Astrocyte of the hippocampus (primary cell): ENCODE measurements at regions not wholly inside any gene's neighbourhood (a gene's known extent, or its start where the extent isn't known, plus 50 kb on each side); places are given as distances from the start of the nearest gene placed in this dataset.
"Not testable (repeated sequence)": the region's sequence is repeated elsewhere in the genome, so short reads cannot be mapped to it uniquely, and the experiment has no call there.

Experiments used
- DNase-seq: peaks from one replicate; pipeline ENCODE4 v3.0.0; 2011; ENCODE audit warnings: low read depth, low spot score

- DNase-seq = no peak
These were observed 660.8 kb downstream of the TBC1D22A start for GRCh38 chr22:47423266-47423665.

GRCh38 chr22:47422736-47423135, 660.3 kb downstream of the TBC1D22A start:
- no peak for DNase-seq

GRCh38 chr22:47421846-47422245, 659.4 kb downstream of the TBC1D22A start:
- DNase-seq = no peak

GRCh38 chr22:47420211-47420610, 657.8 kb downstream of the TBC1D22A start:
- DNase-seq = no peak

GRCh38 chr22:47419239-47419638, 656.8 kb downstream of the TBC1D22A start:
- DNase-seq = no peak

GRCh38 chr22:47417699-47418098, 655.2 kb downstream of the TBC1D22A start:
- no peak for DNase-seq

- DNase-seq = no peak
These were observed 648.6 kb downstream of the TBC1D22A start for GRCh38 chr22:47411006-47411405.

- DNase-seq = no peak
These were observed 647.3 kb downstream of the TBC1D22A start for GRCh38 chr22:47409539-47410275.

- no peak for DNase-seq
These were observed 646.0 kb downstream of the TBC1D22A start for GRCh38 chr22:47408409-47408808.

GRCh38 chr22:47407461-47408025, 645.1 kb downstream of the TBC1D22A start:
- DNase-seq = no peak

GRCh38 chr22:47406896-47407295, 644.4 kb downstream of the TBC1D22A start:
- DNase-seq = no peak

- DNase-seq = no peak
These were observed 643.9 kb downstream of the TBC1D22A start for GRCh38 chr22:47406180-47406834.

- not testable (repeated sequence) for DNase-seq
These were observed 642.8 kb downstream of the TBC1D22A start for GRCh38 chr22:47405222-47405621.

- DNase-seq = no peak
These were observed 640.6 kb downstream of the TBC1D22A start for GRCh38 chr22:47402876-47403525.

GRCh38 chr22:47401976-47402770, 639.7 kb downstream of the TBC1D22A start:
- no peak for DNase-seq

GRCh38 chr22:47401592-47401898, 639.1 kb downstream of the TBC1D22A start:
- DNase-seq = no peak

- DNase-seq = no peak
These were observed 638.5 kb downstream of the TBC1D22A start for GRCh38 chr22:47400701-47401591.

GRCh38 chr22:47400131-47400530, 637.7 kb downstream of the TBC1D22A start:
- not testable (repeated sequence) for DNase-seq

- no peak for DNase-seq
These were observed 636.7 kb downstream of the TBC1D22A start for GRCh38 chr22:47398921-47399790.

- DNase-seq = no peak
These were observed 636.0 kb downstream of the TBC1D22A start for GRCh38 chr22:47398491-47398890.
